GM21737 (cell line): ENCODE measurements at regions not wholly inside any gene's neighbourhood (a gene's known extent, or its start where the extent isn't known, plus 50 kb on each side); places are given as distances from the start of the nearest gene placed in this dataset.

Source experiments
- ATAC-seq: cut with Tn5 transposase; IDR thresholded peaks from one replicate; pipeline ENCODE4 v1.9.1; 2021; ENCODE audit warnings: mild to moderate bottlenecking, moderate library complexity; ENCODE audit not compliant: unreplicated experiment

DNA sequence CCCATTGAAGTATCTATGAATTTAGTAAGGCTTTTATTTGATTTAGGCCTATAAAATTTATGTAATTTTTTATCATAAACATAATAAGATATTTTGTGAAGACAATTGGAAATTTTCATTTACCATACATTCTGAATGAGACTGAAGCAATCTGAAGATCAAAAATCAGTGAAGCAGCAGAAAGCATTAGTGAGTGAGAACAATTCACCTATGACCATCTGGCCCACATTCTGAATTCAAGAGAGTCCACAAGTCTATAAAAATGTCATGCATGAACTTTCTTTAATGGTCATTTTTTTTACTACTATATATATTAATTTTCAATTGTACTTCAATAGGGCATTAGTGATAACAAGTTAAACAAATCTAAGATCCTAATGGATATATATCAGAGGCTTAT, 1026.6 kb upstream of the MAP3K7 start:
- ATAC-seq = no peak

DNA sequence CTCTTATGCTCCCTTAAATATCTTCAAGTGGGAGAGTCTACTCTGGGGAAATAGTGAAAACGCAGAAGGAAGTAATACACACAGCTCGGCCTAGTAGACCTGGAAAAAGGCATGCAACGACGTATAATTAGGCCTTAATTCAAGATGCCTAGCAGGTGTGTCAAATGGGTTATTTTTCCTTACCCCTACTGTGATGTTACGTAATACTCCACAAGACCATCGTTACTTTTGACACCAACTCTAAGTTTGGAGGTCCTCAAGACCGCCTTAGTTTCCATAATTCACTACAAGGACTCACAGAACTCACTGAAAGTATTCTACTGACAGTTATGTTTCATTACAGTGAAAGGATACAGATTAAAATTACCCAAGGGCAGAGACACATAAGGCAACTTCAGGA, 1024.3 kb upstream of the MAP3K7 start:
- ATAC-seq = no peak

DNA sequence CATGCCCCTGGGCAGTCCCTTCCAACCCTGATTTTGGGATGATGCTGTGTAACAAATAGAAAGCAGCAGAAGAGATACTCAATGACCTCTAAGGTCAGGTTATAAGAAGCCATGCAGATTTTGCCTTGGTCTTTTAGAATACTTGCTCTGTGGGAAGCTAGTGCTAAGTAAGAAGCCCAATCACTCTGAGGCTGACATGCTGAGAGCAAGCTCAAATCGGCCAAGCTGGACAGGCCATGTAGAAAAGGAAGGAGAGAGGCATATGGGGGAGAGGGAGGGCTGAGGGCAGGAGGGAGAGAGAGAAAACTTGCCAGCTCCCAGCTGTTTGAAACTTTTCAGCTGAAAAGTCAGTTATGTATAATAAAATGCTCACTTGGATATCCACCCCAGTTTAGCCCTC, 1021.6 kb upstream of the MAP3K7 start:
- ATAC-seq = no peak

DNA sequence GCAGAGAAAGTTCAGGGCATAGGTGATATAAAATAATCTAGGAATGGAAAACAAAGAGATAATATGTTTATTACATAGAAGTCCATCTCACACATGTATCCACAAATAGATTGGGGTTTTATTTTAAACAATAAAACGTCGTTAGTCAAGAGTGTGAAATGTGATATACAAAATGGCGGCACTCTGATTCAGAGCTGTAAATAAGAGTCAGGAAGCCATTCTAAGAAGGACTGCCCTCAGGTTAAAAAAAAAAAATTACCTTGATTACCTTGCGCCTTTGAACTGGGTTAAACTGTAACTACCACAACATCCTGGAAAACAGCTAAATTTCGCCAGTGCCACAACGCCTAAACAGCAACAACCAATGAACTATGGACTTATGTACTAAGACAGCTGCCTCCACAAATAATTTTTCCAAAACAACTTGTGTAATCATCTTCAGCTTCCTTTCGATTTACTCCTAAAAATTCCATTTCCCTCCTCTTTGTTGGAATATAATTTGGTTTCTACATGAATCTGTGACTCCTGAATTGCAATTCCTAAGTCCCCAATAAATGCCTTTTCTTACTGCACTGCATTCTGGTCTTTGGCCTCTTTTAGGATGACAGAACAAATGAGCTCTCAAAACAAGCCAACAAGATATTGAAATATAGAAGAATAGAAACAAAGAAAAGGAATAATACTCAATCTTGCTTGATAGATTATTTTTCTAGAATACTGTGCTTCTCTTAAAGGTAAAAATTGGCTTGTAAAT, 1019.5 kb upstream of the MAP3K7 start:
- no peak for ATAC-seq

DNA sequence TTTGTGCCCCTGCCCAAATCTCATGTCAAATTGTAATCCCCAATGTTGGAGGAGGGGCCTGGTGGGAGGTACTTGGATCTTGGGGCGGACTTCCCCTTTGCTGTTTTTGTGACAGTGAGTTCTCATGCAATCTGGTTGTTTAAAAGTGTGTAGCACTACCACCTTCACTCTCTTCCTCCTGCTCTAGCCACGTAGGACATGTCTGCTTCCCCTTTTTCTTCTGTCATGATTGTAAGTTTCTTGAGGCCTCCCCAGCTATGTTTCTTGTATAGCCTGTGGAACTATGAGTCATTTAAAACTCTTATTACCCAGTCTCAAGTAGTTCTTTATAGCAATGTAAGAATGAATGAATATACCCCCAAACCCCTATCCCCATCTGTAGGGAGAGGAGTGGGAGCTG, 1013.7 kb upstream of the MAP3K7 start:
- ATAC-seq = no peak

DNA sequence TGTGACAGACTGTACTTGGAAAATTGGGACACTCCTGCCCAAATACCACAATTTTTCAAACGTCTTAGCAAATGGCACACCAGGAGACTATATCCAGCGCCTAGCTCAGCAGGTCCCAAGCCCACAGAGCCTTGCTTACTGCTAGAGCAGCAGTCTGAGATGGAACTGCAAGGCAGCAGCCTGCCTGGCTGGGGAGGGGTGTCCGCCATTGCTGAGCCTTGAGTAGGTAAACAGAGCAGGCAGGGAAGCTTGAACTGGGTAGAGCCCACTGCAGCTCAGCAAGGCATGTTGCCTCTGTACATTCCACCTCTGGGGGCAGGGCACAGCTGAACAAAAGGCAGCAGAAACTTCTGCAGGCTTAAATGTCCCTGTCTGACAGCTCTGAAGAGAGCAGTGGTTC, 1003.3 kb upstream of the MAP3K7 start:
- ATAC-seq = no peak

DNA sequence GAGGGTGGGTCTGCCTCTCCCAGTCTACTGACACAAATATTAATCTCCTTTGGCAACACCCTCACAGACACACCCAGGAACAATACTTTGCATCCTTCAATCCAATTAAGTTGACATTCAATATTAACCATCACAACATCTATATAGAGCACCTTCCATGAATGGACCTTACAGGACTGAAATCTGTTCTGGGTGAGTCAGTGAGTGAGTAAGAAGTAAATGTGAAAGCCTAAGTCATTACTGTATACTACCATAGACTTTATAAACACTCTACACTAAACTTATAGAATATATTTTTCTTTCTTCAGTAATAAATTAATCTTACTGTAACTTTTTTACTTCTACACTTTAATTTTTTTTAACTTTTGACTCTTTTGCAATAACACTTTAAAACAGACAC, 993.8 kb upstream of the MAP3K7 start:
- ATAC-seq = no peak

DNA sequence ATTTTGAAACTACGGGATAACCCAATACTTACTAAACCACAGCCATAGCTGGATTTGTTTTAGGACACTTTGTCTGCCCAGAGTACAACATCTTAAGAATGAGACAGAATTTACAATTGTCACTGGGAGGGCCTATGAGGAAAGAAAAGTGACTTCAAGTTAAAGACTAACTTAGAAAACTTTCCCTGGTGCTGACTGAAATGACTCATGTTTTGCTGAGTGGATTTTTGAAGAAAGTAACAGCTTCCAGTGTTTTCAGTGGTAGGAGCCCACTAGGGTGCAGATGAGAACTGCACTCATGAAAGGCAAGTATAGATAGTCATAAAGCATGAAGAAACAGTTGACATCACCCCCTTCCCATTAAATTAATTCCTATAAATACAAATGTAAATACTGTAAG, 988.2 kb upstream of the MAP3K7 start:
- peak; percentile 88 for ATAC-seq

DNA sequence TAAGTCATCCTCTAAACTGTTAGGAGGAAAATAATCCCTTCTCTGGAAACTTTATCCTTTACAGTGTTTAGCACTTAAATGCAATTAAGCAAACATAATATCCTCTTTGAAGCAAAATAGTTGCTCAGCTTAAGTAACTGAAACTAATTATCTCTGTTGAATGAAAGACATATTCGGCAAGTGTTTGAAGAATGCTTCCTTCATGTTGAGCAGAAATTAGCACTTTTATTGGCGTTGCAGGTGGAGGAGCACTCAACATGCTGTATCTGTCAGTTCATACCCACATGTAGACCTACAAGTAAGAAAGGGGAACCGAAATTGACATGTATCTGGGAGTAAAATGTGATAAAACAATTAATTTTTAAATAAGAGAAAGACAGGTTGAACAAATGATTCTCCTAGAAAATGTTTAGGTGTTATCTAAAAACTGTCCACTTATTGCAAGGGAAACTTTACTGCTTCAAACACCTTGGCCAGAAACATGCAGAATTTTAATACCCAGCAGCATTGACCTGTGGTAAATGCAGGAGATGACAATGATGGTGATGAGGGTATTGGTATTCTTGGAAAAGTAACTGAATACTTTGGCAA, 987.0 kb upstream of the MAP3K7 start:
- no peak for ATAC-seq

DNA sequence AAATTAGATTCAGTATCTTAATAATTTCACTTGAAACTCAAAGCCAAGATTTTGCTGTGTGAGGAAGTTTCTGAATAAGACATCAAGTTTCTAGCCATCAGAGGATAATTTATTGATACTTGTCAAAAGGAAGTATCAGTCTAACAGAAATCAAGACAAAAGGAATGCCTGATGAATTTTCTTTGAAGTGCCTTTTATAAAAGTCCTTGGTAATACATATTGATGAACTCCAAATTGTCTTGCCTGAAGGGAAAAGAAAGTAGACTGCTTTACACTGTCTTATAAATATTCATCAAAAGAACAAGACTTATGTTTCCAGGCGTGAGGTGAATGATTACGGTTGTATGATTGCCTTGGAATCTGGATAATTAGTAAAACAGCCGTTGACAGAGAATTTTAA, 986.0 kb upstream of the MAP3K7 start:
- ATAC-seq = no peak

DNA sequence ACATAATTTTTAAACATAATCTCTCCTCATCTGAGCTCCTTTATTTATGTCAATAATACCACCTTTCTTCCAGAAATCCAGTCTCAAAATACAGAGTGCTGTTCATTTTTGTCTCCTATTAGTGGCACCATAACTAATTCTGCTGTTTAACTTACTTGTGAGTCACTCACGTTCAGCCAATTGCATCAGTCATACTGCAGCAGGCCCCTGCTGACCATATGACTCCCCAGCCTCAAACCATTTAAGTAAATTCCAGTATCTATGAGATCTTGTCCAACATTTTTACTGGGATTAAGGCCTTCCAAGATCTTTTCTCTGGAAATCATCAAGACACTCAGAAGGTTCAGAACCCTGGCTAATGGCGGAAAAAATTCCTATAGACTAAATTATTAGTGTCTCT, 982.2 kb upstream of the MAP3K7 start:
- ATAC-seq = no peak

DNA sequence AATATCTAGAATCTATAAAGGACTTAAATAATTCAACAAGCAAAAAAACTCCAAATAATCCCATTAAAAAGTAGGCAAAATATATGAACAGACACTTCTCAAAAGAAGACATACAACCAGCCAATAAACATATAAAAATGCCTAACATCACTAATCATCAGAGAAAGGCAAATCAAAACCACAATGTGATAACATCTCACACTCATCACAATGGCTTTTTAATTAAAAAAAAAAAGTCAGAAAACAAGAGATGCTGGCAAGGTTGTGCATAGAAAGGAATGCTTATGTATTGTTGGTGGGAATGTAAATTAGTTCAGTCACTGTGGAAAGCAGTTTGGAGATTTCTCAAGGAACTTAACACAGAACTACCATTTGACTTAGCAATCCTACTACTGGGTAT, 979.6 kb upstream of the MAP3K7 start:
- no peak for ATAC-seq

DNA sequence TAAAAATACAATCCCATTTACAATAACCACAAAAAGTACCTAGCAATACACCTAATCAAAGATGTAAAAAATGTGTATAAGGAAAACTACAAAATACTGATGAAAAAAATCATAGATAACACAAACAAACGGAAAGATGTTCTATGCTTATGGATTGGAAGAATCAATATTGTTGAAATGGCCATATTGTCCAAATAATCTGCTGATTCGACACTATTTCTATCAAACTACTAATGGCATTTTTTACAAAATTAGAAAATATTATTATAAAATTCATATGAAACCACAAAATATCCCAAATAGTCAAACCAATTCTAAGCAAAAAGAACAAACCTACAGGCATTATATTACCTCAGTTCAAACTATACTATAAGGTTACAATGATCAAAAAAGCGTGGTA, 978.3 kb upstream of the MAP3K7 start:
- no peak for ATAC-seq

DNA sequence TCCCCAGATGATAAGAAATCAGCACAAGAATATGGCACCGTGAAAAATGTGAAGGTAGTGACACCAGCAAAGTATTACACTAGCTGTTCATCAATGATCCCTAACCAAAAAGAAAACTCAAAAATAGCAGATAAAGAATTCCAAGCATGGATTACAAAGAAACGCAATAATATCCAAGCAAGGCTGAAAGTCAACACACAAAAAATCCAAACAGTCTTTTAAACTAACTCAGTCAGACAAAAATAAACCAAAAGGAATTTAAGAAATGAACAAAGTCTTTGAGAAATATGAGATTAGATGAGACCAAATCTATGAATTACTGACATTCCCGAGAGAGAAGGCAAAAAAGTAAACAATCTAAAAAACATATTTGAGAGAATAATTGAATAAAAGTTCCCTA, 976.1 kb upstream of the MAP3K7 start:
- ATAC-seq = no peak

DNA sequence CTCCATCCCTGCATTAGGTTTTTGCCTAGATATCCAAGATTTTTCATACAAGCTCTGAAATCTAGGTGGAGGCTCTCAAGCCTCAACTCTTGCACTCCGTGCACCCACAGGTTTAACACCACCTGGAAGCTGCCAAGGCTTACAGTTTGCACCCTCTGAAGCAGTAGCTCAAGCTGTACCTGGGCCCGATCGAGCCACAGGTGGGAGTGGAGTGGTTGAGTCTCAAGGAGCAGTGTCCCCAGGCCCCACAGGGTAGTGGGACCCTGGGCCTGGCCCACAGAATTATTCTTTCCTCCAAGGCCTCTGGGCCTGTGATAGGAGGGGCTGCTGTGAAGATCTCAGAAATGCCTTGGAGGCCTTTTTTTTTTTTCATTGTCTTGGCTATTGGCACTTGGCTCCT, 973.5 kb upstream of the MAP3K7 start:
- ATAC-seq = no peak

DNA sequence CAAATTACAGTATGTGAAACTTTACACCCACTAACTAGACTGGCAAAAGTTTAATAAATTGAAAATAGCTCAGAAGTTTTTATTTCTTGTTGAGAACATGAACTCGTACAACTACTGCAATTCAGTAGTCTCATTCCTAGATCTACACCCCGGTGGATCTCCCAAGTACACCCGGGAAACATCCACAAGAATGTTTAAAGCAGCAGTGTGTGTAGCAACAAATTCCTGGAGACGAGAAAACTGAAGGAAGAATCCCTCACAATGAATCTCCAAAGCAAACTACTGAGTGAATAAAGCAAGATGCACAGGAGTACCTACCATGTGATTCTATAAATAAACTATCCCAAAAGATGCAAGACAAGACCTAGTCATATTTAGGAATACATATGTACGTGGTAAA, 954.0 kb upstream of the MAP3K7 start:
- no peak for ATAC-seq

DNA sequence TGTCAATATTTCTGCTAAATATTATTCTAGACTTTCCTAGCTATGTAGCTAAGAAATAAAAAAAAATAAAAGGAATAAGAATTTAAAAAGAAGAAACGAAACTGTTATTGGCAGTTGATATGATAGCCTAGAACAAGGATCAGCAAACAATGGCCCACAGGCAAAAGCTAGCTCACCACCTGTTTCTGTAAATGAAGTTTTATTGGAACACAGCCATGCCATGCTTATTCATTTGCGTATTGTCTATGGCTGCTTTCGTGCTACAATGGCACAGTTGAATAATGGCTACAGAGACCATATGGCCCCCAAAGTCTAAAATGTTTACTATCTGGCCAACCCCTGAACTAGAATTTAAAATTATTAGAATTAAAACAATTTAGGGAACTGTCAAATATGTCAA, 952.6 kb upstream of the MAP3K7 start:
- no peak for ATAC-seq

DNA sequence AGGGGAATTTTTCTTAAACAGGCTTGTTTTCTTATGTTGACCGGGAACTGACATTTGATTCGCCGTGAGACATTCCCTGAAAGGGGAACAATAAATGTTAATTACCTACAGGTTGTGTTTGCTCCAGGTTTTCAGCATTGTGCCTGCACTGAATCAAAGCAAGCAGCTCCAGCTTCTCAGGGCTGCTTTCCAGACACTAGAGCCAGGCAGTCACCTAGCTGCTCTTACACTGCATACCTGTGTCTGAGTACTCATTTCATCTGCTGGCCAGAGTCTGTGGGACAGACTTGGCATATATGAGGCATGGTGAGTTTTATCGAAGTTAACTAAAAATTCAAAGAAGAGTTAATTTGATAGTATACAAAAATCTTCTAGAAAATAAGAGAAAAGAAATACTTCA, 951.8 kb upstream of the MAP3K7 start:
- ATAC-seq = no peak

DNA sequence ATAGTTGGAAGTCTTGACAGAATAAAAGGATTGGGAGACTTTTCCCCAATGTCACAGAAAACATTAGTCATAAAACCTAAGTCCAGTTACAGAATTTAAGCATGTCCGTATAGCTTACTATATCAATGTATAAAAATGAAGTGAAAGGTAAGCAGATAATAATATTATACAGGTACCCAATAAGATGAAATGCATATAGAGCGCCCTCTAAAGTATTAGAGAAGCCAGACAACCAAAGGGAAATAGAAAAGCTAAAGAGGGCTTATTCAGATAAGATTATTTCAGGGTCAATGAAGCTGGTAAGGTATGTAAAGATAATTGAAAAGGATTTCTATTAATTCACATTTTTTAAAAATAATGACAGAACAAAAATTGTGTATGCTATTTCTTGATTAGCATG, 947.7 kb upstream of the MAP3K7 start:
- no peak for ATAC-seq

DNA sequence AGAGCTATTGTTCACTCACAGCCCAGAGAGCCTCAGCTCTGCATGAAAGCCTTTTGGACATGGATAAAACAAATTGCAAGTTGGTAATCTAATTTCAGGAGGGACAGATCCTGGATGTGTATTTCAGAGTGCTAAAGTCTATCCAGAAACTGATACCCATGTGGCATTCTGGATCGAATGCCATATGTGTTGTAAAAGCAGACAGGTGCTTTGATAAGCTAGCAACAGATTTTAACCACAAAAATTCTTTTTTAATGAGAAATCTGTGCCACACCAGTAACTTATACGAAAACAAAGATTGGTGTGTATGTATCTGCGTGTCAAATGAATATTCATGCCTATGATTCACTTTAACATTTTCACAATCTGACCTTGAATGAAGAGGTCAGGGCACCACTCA, 936.6 kb upstream of the MAP3K7 start:
- ATAC-seq = no peak

DNA sequence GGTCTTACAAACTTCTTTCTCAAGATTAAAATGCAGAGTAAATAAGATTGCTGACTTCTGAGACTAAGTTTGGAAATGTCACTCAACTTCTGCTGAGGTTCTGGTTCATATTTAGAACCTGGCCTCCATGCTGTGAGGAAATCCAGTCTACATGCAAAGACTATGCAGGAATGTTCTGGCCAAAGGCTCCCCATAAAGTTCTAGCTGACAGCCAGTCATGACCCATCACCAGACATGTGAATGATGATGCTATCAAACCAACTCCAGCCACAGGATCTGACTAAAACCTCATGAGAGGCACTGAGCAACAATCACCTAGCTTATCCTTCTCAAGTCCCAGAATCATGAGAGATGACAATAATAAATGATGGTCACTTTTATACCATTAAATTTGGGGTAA, 935.1 kb upstream of the MAP3K7 start:
- ATAC-seq = no peak

DNA sequence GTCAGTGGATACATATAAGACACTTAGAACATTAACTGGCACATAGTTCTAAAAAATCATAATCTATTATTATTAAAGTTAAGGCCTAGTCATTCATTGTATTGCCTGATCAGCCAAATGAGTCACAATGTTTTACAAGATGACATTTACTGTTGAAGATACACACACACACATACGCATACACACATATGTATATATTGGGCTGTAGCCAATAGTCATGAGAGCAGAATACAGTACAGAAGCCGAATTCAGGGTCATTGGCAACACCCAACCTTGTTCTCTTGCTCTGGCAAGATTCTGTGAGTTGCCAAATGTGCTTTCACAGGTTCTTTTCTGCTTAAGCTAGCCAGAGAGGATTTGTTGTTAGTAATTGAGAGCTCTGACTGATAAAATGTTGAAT, 922.8 kb upstream of the MAP3K7 start:
- no peak for ATAC-seq

DNA sequence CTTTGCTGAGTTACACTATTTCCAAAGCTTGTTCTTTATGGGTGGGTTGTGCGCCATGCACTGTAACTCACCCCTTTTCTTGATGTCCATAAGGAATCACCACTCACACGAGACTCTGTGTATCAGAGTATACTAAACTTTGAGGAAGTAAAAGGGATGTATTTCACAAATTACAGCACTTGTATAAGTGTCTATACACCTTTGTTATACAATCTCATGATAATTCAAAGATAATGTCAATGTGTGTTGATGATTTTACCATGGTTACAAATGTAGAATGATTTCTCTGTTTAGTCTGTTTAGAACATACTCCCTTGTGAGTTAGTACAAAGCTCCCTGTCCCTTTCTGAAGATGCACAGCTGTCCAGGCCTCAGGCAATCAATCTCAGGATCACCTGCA, 922.2 kb upstream of the MAP3K7 start:
- ATAC-seq = no peak
